GM12878 (cell line): ENCODE measurements at regions not wholly inside any gene's neighbourhood (a gene's known extent, or its start where the extent isn't known, plus 50 kb on each side); places are given as distances from the start of the nearest gene placed in this dataset.

Experiments
- ATAC-seq: fragments of 200-7000 bp; cut with Tn5 transposase; 3 replicates; pipeline ENCODE4 v1.9.1; 2020; ENCODE audit warnings: mild to moderate bottlenecking, moderate library complexity
- BruUV-seq: library from RNA; stranded (reverse); fragments of 400-500 nt; replicated peaks from 2 replicates; lab custom pipeline; 2021; lab: Mats Ljungman, UMichigan
- CTCF ChIA-PET: fragments of 300-600 bp; sonication (Branson Sonifier 250); formaldehyde crosslinking; extraction: SDS; loops from one replicate; lab custom pipeline; 2021; ENCODE audit warnings: inconsistent platforms; lab: Yijun Ruan, JAX
- POLR2A ChIA-PET: fragments of 350-600 bp; formaldehyde crosslinking; extraction: SDS; loops from one replicate; lab custom pipeline; 2021; ENCODE audit warnings: inconsistent platforms; lab: Charles Lee
- RAD21 ChIA-PET: fragments of 300-600 bp; sonication (Branson Sonifier 250); formaldehyde crosslinking; loops from one replicate; lab custom pipeline; 2023; ENCODE audit warnings: antibody characterized with exemption; ENCODE audit not compliant: unreplicated experiment; lab: Charles Lee
- SMC1A ChIA-PET: fragments of 300-600 bp; sonication (Branson Sonifier 250); formaldehyde crosslinking; loops from one replicate; lab custom pipeline; 2023; ENCODE audit not compliant: unreplicated experiment, uncharacterized antibody; lab: Charles Lee
- DNase-seq: peaks from one replicate; pipeline ENCODE4 v3.0.0-alpha.2; 2011; ENCODE audit warnings: low read depth, low spot score
- FAIRE-seq: peaks from 3 replicates; lab custom pipeline; 2011; peaks lifted over from hg19 to GRCh38; lab: Jason Lieb, UNC
- H2AFZ ChIP-seq: 2 replicates; pipeline ENCODE4 v1.6.0; 2011; ENCODE audit warnings: low read depth, low read length, control low read depth; ENCODE audit not compliant: control insufficient read depth
- H3K27ac ChIP-seq: 2 replicates; pipeline ENCODE4 v1.5.1; 2011; ENCODE audit warnings: control low read depth; ENCODE audit not compliant: control insufficient read depth, insufficient read depth
- H3K27me3 ChIP-seq, 2 experiments: replicated peaks in 1 of 2; 2 replicates each; pipeline versions ENCODE4 v1.6.0 to v1.6.1; 2011; ENCODE audit warnings: low read length in 1 of 2; ENCODE audit not compliant: control insufficient read depth in 2 of 2, insufficient read depth in 2 of 2
- H3K36me3 ChIP-seq, 2 experiments: 2 replicates each; pipeline ENCODE4 v1.5.1; 2011; ENCODE audit warnings: low read length in 1 of 2; ENCODE audit not compliant: control insufficient read depth in 2 of 2, insufficient read depth in 2 of 2
- H3K4me1 ChIP-seq: 2 replicates; pipeline ENCODE4 v1.6.1; 2011; ENCODE audit warnings: mild to moderate bottlenecking, low read length, moderate library complexity, mixed read lengths; ENCODE audit not compliant: control insufficient read depth, insufficient read depth
- H3K4me2 ChIP-seq: 2 replicates; pipeline ENCODE4 v1.6.0; 2011; ENCODE audit warnings: control low read depth; ENCODE audit not compliant: control insufficient read depth, insufficient read depth
- H3K4me3 ChIP-seq: fragments of 200-600 bp; sonication (generic); 2 replicates; pipeline ENCODE4 v1.5.1; 2016
- H3K79me2 ChIP-seq: 2 replicates; pipeline ENCODE4 v1.6.0; 2011; ENCODE audit warnings: low read length; ENCODE audit not compliant: control insufficient read depth, insufficient read depth
- H3K9ac ChIP-seq: 2 replicates; pipeline ENCODE4 v1.8.0; 2011; ENCODE audit warnings: low read length, control low read depth, mixed read lengths; ENCODE audit not compliant: control insufficient read depth, insufficient read depth
- H3K9me3 ChIP-seq: replicated peaks from 3 replicates; pipeline ENCODE4 v1.5.1; 2011; ENCODE audit warnings: mild to moderate bottlenecking, low read length; ENCODE audit not compliant: control insufficient read depth, insufficient read depth
- H4K20me1 ChIP-seq: 2 replicates; pipeline ENCODE4 v1.6.0; 2011; ENCODE audit not compliant: control insufficient read depth, insufficient read depth
- CREB1 ChIP-seq: IDR thresholded peaks from 2 replicates; pipeline ENCODE4 v1.6.1; 2012; ENCODE audit warnings: low read depth, mild to moderate bottlenecking, inconsistent platforms
- E2F8 ChIP-seq: fragments of 450-650 bp; IDR thresholded peaks from 2 replicates; pipeline ENCODE4 v1.6.1; 2018; ENCODE audit warnings: mild to moderate bottlenecking, low read depth, moderate library complexity; ENCODE audit not compliant: partially characterized antibody
- ETV6 ChIP-seq, 2 experiments: fragments of 450-650 bp in 1 of 2; IDR thresholded peaks in 1 of 2; conservative IDR thresholded peaks in 1 of 2; 2 replicates each; pipeline ENCODE4 v1.6.1; 2014; ENCODE audit warnings: antibody characterized with exemption in 1 of 2, borderline replicate concordance in 1 of 2, low read depth in 1 of 2, mild to moderate bottlenecking in 1 of 2, moderate library complexity in 1 of 2
- JUNB ChIP-seq: IDR thresholded peaks from 2 replicates; pipeline ENCODE4 v1.6.1; 2016; ENCODE audit warnings: antibody characterized with exemption, mild to moderate bottlenecking
- NFYA ChIP-seq: IDR thresholded peaks from 2 replicates; pipeline ENCODE4 v1.6.1; 2011; ENCODE audit warnings: low read depth, mild to moderate bottlenecking, low read length, improper control_type of control experiment, borderline replicate concordance
- SRF ChIP-seq, 2 experiments: IDR thresholded peaks; 2 replicates each; pipeline ENCODE4 v1.6.1; 2011; ENCODE audit warnings: low read depth in 2 of 2, low read length in 2 of 2, mild to moderate bottlenecking in 1 of 2, moderate library complexity in 1 of 2
- SUZ12 ChIP-seq: fragments of 200-600 bp; sonication (generic); IDR thresholded peaks from one replicate; pipeline ENCODE4 v1.6.1; 2018; ENCODE audit warnings: antibody characterized with exemption, mild to moderate bottlenecking; ENCODE audit not compliant: unreplicated experiment
- USF1 ChIP-seq: IDR thresholded peaks from 2 replicates; pipeline ENCODE4 v1.6.1; 2011; ENCODE audit warnings: borderline replicate concordance, low read depth, mild to moderate bottlenecking, moderate library complexity, mixed read lengths, low read length; ENCODE audit not compliant: insufficient read depth; ENCODE audit errors: extremely low read length
- ZBTB4 ChIP-seq: fragments of 450-650 bp; formaldehyde crosslinking; IDR thresholded peaks from 2 replicates; pipeline ENCODE4 v1.4.0; 2022; ENCODE audit warnings: mild to moderate bottlenecking, moderate library complexity
- ZNF207 ChIP-seq: fragments of 450-650 bp; IDR thresholded peaks from 2 replicates; pipeline ENCODE4 v1.6.1; 2014; ENCODE audit warnings: antibody characterized with exemption, mild to moderate bottlenecking, borderline replicate concordance
- ZNF622 ChIP-seq: fragments of 450-650 bp; IDR thresholded peaks from 2 replicates; pipeline ENCODE4 v1.6.1; 2017; ENCODE audit warnings: mild to moderate bottlenecking, inconsistent platforms
- WGBS: methylation state at CpG from one replicate; pipeline ENCODE4 v1.1.6; 2016; ENCODE audit warnings: low lambda C conversion rate; ENCODE audit not compliant: insufficient replicate concordance, insufficient coverage; ENCODE audit errors: missing lambda C conversion rate; 5-methylcytosine and 5-hydroxymethylcytosine counted together
- in situ Hi-C: fragments of 300-500 bp; cut with MboI; formaldehyde crosslinking; loops from 9 replicates; pipeline ENCODE4 v1.14.3; 2018; ENCODE audit warnings: mixed read lengths
- intact Hi-C: fragments of 100-400 bp; cut with micrococcal nuclease; formaldehyde crosslinking; loops from one replicate; pipeline ENCODE4 v1.14.2; 2022; ENCODE audit not compliant: unreplicated experiment

- no peak for TF ChIP-seq ZBTB4
- no peak for TF ChIP-seq CREB1
- TF ChIP-seq JUNB = no peak
- no peak for TF ChIP-seq ETV6 (conservative IDR thresholded peaks at IDR 0.05 in 1 of 2, IDR thresholded peaks at IDR 0.05 in 1 of 2; ENCODE audit: borderline replicate concordance in 1 of 2, low read depth in 1 of 2)
- no peak for TF ChIP-seq E2F8
- TF ChIP-seq ZNF622 = no peak
- TF ChIP-seq USF1 = no peak
- TF ChIP-seq SRF (IDR thresholded peaks at IDR 0.05; ENCODE audit: low read depth in 2 of 2, low read length in 2 of 2) = no peak
- TF ChIP-seq SUZ12 = no peak
- no peak for TF ChIP-seq ZNF207
- TF ChIP-seq NFYA = no peak
- TF ChIP-seq, all 136 proteins: peak for 0
- BruUV-seq = no TSS peak
- Histone ChIP-seq H3K4me2 (no peak overlapping the region), H3K27ac (no peak overlapping the region), H4K20me1 (no peaks in the 10 kb centered on the region), H3K27me3 (no peaks in the 10 kb centered on the region; a peak in 1 of 4 replicates), H3K9ac (no peak overlapping the region), H2AFZ (no peak overlapping the region), H3K79me2 (no peaks in the 10 kb centered on the region), H3K4me3 (no peak overlapping the region), H3K9me3 (no peaks in the 10 kb centered on the region; the same call in 2 of the 3 replicates), H3K36me3 (no peaks in the 10 kb centered on the region), H3K4me1 (no peaks in the 10 kb centered on the region)
- in situ Hi-C loops = no loop called here
- ChIA-PET CTCF (no interaction called here), RAD21 (no interaction called here), POLR2A (no interaction called here), SMC1A (no interaction called here)
- intact Hi-C loops = no loop called here
- WGBS = 46% methylated on average over 6 of the region's 6 CpGs
- no peak for FAIRE-seq
- ATAC-seq = no peak
- no peak for DNase-seq
These were observed 352.4 kb upstream of the ACTBL2 start for GRCh38 chr5:57834829-57835608.
